CD4-positive, alpha-beta memory T cell (primary cell): ENCODE measurements at regions not wholly inside any gene's neighbourhood (a gene's known extent, or its start where the extent isn't known, plus 50 kb on each side); places are given as distances from the start of the nearest gene placed in this dataset.
"Not testable (repeated sequence)": the region's sequence is repeated elsewhere in the genome, so short reads cannot be mapped to it uniquely, and the experiment has no call there.

Experiments used
- CTCF ChIA-PET: fragments of 350-600 bp; sonication (Branson Sonifier 250); formaldehyde crosslinking; loops from one replicate; lab custom pipeline; 2021; ENCODE audit warnings: inconsistent platforms; ENCODE audit not compliant: partially characterized antibody; lab: Charles Lee
- POLR2A ChIA-PET: fragments of 350-600 bp; sonication (Branson Sonifier 250); formaldehyde crosslinking; loops from one replicate; lab custom pipeline; 2021; ENCODE audit not compliant: partially characterized antibody; lab: Charles Lee
- DNase-seq, 5 donors: peaks; one replicate each; pipeline versions ENCODE4 v3.0.0 to v3.0.0-alpha.2; 2020 to 2022; ENCODE audit warnings: mixed read lengths in 1 of 5
- H3K27ac ChIP-seq: one replicate; pipeline ENCODE4 v1.7.0; 2013; ENCODE audit warnings: low read depth, low read length
- H3K27me3 ChIP-seq: 2 replicates; pipeline ENCODE4 v1.7.0; 2013; ENCODE audit warnings: mild to moderate bottlenecking, low read length, moderate library complexity; ENCODE audit not compliant: insufficient read depth
- H3K36me3 ChIP-seq: 2 replicates; pipeline ENCODE4 v1.7.0; 2013; ENCODE audit warnings: mild to moderate bottlenecking, low read length, moderate library complexity; ENCODE audit not compliant: insufficient read depth
- H3K4me1 ChIP-seq: 2 replicates; pipeline ENCODE4 v1.7.0; 2013; ENCODE audit warnings: mild to moderate bottlenecking, low read length, moderate library complexity; ENCODE audit not compliant: insufficient read depth
- H3K4me3 ChIP-seq, 2 donors: one replicate each; pipeline ENCODE4 v1.7.0; 2013; ENCODE audit warnings: low read length in 2 of 2, mild to moderate bottlenecking in 1 of 2
- H3K9me3 ChIP-seq, 2 donors: one replicate each; pipeline ENCODE4 v1.7.0; 2013; ENCODE audit warnings: low read length in 2 of 2, control low read depth in 1 of 2; ENCODE audit not compliant: control insufficient read depth in 1 of 2
- H3K27ac Mint-ChIP-seq, 7 donors: one replicate each; pipeline ENCODE4 v1.8.0; 2020 to 2021; ENCODE audit warnings: mixed read lengths in 7 of 7, mild to moderate bottlenecking in 6 of 7, inconsistent platforms in 3 of 7, moderate library complexity in 3 of 7
- H3K27me3 Mint-ChIP-seq, 2 donors: one replicate each; pipeline ENCODE4 v1.8.0; 2020 to 2021; ENCODE audit warnings: mixed read lengths in 2 of 2
- H3K36me3 Mint-ChIP-seq, 2 donors: one replicate each; pipeline ENCODE4 v1.8.0; 2020 to 2021; ENCODE audit warnings: mixed read lengths in 2 of 2, inconsistent platforms in 1 of 2, mild to moderate bottlenecking in 1 of 2
- H3K4me1 Mint-ChIP-seq, 4 donors: one replicate each; pipeline ENCODE4 v1.8.0; 2020 to 2021; ENCODE audit warnings: mixed read lengths in 4 of 4, mild to moderate bottlenecking in 1 of 4
- H3K4me3 Mint-ChIP-seq, 8 donors: one replicate each; pipeline ENCODE4 v1.8.0; 2020 to 2021; ENCODE audit warnings: mixed read lengths in 8 of 8, mild to moderate bottlenecking in 7 of 8, moderate library complexity in 6 of 8, inconsistent platforms in 3 of 8
- H3K9me3 Mint-ChIP-seq, 8 donors: one replicate each; pipeline ENCODE4 v1.8.0; 2020 to 2021; ENCODE audit warnings: mixed read lengths in 8 of 8, mild to moderate bottlenecking in 5 of 8, inconsistent platforms in 3 of 8, moderate library complexity in 1 of 8
- intact Hi-C: fragments of 100-400 bp; cut with micrococcal nuclease; formaldehyde crosslinking; loops from one replicate; pipeline ENCODE4 v1.15.1; 2023

DNA sequence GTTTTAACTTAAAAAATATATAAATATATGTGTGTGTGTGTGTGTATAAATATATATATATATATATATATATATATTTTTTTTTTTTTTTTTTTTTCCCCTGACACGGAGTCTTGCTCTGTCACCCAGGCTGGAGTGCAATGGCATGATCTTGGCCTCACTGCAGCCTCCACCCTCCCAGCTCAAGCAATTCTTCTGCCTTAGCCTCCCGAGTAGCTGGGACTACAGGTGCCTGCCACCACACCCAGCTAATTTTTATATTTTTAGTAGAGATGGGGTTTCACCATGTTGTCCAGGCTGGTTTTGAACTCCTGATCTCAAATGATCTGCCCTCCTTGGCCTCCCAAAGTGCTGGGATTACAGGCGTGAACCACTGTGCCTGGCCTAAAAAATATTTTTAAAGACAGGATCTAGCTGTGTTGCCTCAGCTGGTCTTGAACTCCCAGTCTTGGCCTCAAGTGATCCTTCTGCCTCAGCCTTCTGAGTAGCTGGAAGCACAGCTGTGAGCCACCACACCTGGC is 243.9 kb downstream of the GOLGA6L6 start:
- DNase-seq, H3K36me3 Mint-ChIP-seq, H3K36me3 ChIP-seq, H3K4me3 Mint-ChIP-seq, H3K27ac ChIP-seq, POLR2A ChIA-PET, H3K4me1 Mint-ChIP-seq, H3K4me1 ChIP-seq, H3K9me3 Mint-ChIP-seq, H3K9me3 ChIP-seq, H3K27ac Mint-ChIP-seq, intact Hi-C loops, CTCF ChIA-PET, H3K27me3 ChIP-seq, H3K4me3 ChIP-seq, H3K27me3 Mint-ChIP-seq: not testable (repeated sequence)

DNA sequence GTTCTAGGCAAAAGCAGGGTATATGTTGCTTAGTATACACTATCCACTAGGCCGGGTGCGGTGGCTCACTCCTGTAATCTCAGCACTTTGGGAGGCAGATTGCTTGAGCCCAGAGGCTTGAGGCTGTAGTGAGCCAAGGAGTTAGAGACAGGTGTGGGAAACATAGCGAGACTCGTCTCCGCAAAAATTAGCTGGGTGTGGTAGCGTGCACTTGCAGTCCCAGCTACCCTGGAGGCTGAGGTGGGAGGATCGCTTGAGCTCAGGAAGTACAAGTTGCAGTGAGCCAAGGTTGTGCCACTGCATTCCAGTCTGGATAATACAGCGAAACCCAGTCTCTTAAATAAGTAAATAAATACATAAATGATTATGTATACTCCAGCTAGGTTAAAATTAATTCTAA is 245.3 kb downstream of the GOLGA6L6 start:
- POLR2A ChIA-PET, H3K9me3 ChIP-seq, intact Hi-C loops, H3K27me3 ChIP-seq, H3K4me3 ChIP-seq, H3K27ac Mint-ChIP-seq, H3K4me1 Mint-ChIP-seq, CTCF ChIA-PET, H3K27me3 Mint-ChIP-seq, DNase-seq, H3K36me3 ChIP-seq, H3K9me3 Mint-ChIP-seq, H3K36me3 Mint-ChIP-seq, H3K4me1 ChIP-seq, H3K4me3 Mint-ChIP-seq, H3K27ac ChIP-seq: not testable (repeated sequence)

DNA sequence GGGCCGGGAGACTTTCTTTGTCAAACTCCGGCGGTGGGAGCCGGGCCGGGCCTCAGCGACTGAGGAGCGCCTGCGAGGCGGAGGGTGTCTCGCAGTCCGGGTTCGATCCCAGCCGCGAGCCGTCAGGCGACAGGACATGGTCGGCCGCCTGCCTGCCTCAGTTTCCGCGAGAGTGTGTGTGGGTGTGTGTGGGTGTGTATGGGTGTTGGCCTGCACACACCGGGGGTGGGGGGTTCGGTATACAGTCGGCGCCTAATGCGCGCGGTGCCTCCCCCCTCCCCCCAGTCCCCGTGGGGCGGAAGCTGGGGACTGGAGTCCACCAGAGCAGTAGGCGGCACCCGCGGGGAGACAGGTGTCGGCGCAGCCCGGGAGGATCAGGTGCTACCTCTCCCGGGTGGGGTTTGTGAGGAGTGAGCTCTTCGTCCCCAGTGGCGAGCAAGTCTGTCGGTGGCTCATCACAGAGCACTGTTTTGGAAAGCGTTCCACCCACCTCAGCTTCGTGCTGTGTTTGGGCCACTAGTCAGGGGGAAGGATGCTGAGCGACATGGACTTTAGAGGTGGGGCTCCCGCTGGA is 246.3 kb downstream of the GOLGA6L6 start:
- H3K27ac Mint-ChIP-seq, result no peak overlapping the region
- no peak for DNase-seq
- ChIA-PET POLR2A (no interaction called here), CTCF (no interaction called here)
- Histone ChIP-seq H3K27ac (no peak overlapping the region), H3K4me1 (no peaks in the 10 kb centered on the region), H3K36me3 (no peaks in the 10 kb centered on the region), H3K9me3 (no peaks in the 10 kb centered on the region), H3K27me3 (no peaks in the 10 kb centered on the region), H3K4me3 (no peak overlapping the region)
- no peaks in the 10 kb centered on the region for H3K36me3 Mint-ChIP-seq
- no peak overlapping the region for H3K4me3 Mint-ChIP-seq
- intact Hi-C loops, result no loop called here
- H3K27me3 Mint-ChIP-seq, result no peaks in the 10 kb centered on the region
- H3K9me3 Mint-ChIP-seq, result peaks cover 0 to 3% (median 0%) of the 10 kb centered on the region in 8 donors
- H3K4me1 Mint-ChIP-seq, result no peaks in the 10 kb centered on the region

DNA sequence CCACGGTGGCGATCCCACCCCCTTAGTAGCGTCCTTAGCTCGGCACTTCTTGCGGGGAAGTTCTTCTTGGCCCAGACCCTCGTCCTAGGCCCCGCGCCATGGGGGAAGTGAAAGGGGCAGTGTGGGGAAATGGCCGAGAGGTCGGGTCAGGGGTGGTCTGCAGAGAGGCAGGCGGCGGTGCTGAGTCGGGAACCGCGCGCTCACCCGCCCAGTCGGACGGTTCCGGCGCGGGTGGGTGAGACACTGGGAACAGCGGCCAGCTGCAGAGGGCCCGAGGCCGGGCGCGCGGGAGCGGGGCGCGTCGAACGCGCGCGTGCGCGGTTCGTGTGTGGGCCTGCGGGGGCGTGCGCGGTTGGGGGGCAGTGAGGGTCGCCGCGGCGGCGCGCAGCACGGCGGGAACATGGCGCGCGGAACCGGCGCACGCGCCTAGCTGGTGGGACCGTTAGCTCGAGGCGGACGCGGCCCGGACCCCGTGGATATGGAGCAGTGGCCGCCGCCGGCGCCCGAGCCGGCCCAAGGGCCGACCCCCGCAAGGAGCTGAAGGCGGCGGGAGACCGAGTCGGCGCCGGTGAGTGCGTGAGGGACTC is 246.9 kb downstream of the GOLGA6L6 start:
- Histone ChIP-seq H3K4me1 (no peaks in the 10 kb centered on the region), H3K27ac (no peak overlapping the region), H3K36me3 (no peaks in the 10 kb centered on the region), H3K9me3 (no peaks in the 10 kb centered on the region), H3K4me3 (no peak overlapping the region), H3K27me3 (no peaks in the 10 kb centered on the region)
- CTCF ChIA-PET, result no interaction called here
- POLR2A ChIA-PET, result no interaction called here
- no peaks in the 10 kb centered on the region for H3K27me3 Mint-ChIP-seq
- no peak for DNase-seq
- H3K9me3 Mint-ChIP-seq, result peaks cover 0 to 3% (median 0%) of the 10 kb centered on the region in 8 donors
- no peak overlapping the region for H3K4me3 Mint-ChIP-seq
- intact Hi-C loops, result no loop called here
- H3K4me1 Mint-ChIP-seq, result no peaks in the 10 kb centered on the region
- no peak overlapping the region for H3K27ac Mint-ChIP-seq
- no peaks in the 10 kb centered on the region for H3K36me3 Mint-ChIP-seq

- H3K27ac Mint-ChIP-seq, H3K4me3 Mint-ChIP-seq, H3K4me1 ChIP-seq, H3K9me3 ChIP-seq, H3K27me3 ChIP-seq, CTCF ChIA-PET, H3K27ac ChIP-seq, POLR2A ChIA-PET, H3K4me3 ChIP-seq, H3K4me1 Mint-ChIP-seq, intact Hi-C loops, H3K36me3 Mint-ChIP-seq, H3K27me3 Mint-ChIP-seq, DNase-seq, H3K36me3 ChIP-seq, H3K9me3 Mint-ChIP-seq: not testable (repeated sequence)
These were observed 249.1 kb downstream of the GOLGA6L6 start for GRCh38 chr15:20292422-20293005.

DNA sequence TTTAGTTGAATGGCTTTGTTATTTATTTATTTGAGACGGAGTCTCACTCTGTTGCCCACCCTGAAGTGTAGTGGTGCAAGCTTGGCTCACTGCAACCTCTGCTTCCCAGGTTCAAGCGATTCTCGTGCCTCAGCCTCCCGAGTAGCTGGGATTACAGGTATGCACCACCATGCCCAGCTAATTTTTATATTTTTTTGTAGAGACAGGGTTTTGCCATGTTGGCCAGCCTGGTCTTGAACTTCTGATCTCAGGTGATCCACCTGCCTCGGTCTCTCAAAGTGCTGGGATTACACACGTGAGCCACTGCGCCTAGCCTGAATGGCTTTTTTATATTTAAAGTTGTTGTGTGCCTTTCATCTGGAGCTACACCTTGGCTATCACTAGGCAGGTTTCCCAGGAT is 250.0 kb downstream of the GOLGA6L6 start:
- H3K4me3 Mint-ChIP-seq, DNase-seq, H3K36me3 ChIP-seq, H3K4me1 ChIP-seq, CTCF ChIA-PET, H3K27ac ChIP-seq, H3K9me3 Mint-ChIP-seq, POLR2A ChIA-PET, H3K36me3 Mint-ChIP-seq, H3K27me3 Mint-ChIP-seq, H3K4me3 ChIP-seq, H3K9me3 ChIP-seq, H3K27ac Mint-ChIP-seq, H3K27me3 ChIP-seq, H3K4me1 Mint-ChIP-seq, intact Hi-C loops: not testable (repeated sequence)

DNA sequence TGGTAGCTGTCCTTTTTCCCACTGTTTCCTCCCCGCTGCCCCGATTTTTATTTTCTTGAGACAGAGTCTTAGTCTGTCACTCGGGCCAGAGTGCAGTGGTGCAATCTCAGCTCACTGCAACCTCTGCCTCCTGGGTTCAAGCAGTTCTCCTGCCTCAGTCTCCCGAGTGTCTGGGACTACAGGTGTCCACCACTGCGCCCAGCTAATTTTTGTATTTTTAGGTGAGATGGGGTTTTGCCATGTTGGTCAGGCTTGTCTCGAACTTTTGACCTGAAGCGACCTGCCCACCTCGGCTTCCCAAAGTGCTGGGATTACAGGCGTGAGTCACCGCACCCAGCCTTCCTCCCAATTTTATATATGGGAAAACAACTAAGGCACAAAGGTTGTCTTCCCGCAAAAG is 251.0 kb downstream of the GOLGA6L6 start:
- CTCF ChIA-PET, POLR2A ChIA-PET, H3K27me3 Mint-ChIP-seq, H3K4me3 Mint-ChIP-seq, H3K36me3 ChIP-seq, H3K4me1 ChIP-seq, DNase-seq, H3K4me1 Mint-ChIP-seq, H3K9me3 Mint-ChIP-seq, H3K36me3 Mint-ChIP-seq, H3K9me3 ChIP-seq, H3K27ac Mint-ChIP-seq, H3K27me3 ChIP-seq, H3K27ac ChIP-seq, intact Hi-C loops, H3K4me3 ChIP-seq: not testable (repeated sequence)
